Fibroblast of mammary gland (primary cell): ENCODE measurements at regions not wholly inside any gene's neighbourhood (a gene's known extent, or its start where the extent isn't known, plus 50 kb on each side); places are given as distances from the start of the nearest gene placed in this dataset.

Experiments used
- DNase-seq: peaks from one replicate; pipeline ENCODE4 v3.0.0-alpha.2; 2010; ENCODE audit warnings: low read depth
- H3K4me3 ChIP-seq: 2 replicates; pipeline ENCODE4 v1.5.1; 2011; ENCODE audit warnings: low read depth, mild to moderate bottlenecking, low read length, moderate library complexity; ENCODE audit not compliant: control insufficient read depth
- TF ChIP-seq, protein P1 (sequence below): conservative IDR thresholded peaks from 2 replicates; pipeline ENCODE4 v1.5.1; 2011; ENCODE audit warnings: low read depth, low read length, inconsistent platforms; ENCODE audit not compliant: control insufficient read depth, insufficient read depth

GRCh38 chr1:22288593-22289241 is 145.8 kb upstream of the WNT4 start:
- DNase-seq: no peak
- TF ChIP-seq, protein P1, sequence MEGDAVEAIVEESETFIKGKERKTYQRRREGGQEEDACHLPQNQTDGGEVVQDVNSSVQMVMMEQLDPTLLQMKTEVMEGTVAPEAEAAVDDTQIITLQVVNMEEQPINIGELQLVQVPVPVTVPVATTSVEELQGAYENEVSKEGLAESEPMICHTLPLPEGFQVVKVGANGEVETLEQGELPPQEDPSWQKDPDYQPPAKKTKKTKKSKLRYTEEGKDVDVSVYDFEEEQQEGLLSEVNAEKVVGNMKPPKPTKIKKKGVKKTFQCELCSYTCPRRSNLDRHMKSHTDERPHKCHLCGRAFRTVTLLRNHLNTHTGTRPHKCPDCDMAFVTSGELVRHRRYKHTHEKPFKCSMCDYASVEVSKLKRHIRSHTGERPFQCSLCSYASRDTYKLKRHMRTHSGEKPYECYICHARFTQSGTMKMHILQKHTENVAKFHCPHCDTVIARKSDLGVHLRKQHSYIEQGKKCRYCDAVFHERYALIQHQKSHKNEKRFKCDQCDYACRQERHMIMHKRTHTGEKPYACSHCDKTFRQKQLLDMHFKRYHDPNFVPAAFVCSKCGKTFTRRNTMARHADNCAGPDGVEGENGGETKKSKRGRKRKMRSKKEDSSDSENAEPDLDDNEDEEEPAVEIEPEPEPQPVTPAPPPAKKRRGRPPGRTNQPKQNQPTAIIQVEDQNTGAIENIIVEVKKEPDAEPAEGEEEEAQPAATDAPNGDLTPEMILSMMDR: no peak
- no peak overlapping the region for H3K4me3 ChIP-seq

GRCh38 chr1:22289307-22289995 is 146.6 kb upstream of the WNT4 start:
- H3K4me3 ChIP-seq: no peak overlapping the region
- peak; percentile 2 for DNase-seq
- TF ChIP-seq, protein P1: no peak

- no peak overlapping the region for H3K4me3 ChIP-seq
- no peak for DNase-seq
- TF ChIP-seq, protein P1: no peak
Measured at GRCh38 chr1:22290157-22290556, 147.3 kb upstream of the WNT4 start.

DNA sequence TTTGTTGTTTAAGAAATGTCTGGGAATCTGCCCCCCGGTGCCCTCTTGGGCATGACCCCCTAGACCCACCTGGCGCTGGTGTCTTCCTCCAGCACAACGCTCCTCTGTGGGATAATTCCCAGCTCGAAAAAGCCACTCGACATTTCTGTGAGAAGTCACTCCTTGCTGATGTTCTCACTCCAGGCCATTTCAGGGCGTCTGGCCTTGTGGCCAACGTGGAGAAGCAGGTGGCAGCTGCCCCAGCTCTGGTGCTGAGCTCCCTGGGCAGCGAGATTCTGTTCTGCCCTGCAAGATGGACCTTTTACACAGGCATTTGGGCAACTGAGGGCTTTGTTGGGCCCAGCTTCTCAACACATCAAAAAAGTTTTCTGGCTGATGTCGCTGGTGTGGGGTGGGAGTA is 147.7 kb upstream of the WNT4 start:
- TF ChIP-seq, protein P1: no peak
- H3K4me3 ChIP-seq: no peak overlapping the region
- no peak for DNase-seq

- DNase-seq: no peak
- no peak overlapping the region for H3K4me3 ChIP-seq
- TF ChIP-seq, protein P1: no peak
Measured at GRCh38 chr1:22291057-22291456, 148.2 kb upstream of the WNT4 start.

DNA sequence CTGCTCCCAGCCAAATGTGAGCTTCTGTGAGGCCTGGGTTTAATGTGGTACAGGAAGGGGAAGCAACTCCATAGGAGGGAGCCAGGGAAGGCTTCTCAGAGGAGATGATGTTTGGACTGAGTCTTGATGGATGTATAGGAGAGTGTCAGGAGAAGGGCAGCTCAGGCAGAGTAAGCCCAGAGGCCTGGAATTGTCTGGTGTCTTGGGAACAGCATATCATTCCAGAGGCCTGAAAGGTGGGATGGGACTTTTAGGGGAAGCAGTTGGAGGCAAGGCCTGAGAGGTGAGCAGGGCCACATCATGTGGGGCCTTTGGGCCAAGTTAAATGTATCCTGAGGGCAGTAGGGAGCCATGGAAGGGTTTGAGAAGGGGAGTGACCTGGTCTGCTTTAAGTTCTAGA is 148.6 kb upstream of the WNT4 start:
- no peak for DNase-seq
- no peak overlapping the region for H3K4me3 ChIP-seq
- TF ChIP-seq, protein P1: no peak
